ENCODE measurements at regions not wholly inside any gene's neighbourhood (a gene's known extent, or its start where the extent isn't known, plus 50 kb on each side); places are given as distances from the start of the nearest gene placed in this dataset.

- TF ChIP-seq EZH2phosphoT487 (IDR thresholded peaks at IDR 0.05): no peak
- TF ChIP-seq EZH2 (IDR thresholded peaks at IDR 0.05): no peak
- no peak for TF ChIP-seq CTCF (IDR thresholded peaks at IDR 0.05)
- H2AFZ ChIP-seq (replicated peaks): no peak overlapping the region
These were observed 77.5 kb upstream of the CXCL12 start for GRCh38 chr10:44462338-44462914.

GRCh38 chr10:44463511-44464121, 78.7 kb upstream of the CXCL12 start:
- H3K36me3 ChIP-seq: no peaks in the 10 kb centered on the region
- H3K4me1 ChIP-seq: peaks cover 5% of the 10 kb centered on the region
- H3F3A ChIP-seq (ENCODE audit: low read depth): no peaks in the 10 kb centered on the region
- H3K9me3 ChIP-seq (ENCODE audit: low read depth): no peaks in the 10 kb centered on the region
- peaks cover 8% of the 10 kb centered on the region for H3K4me1 Mint-ChIP-seq
- no peaks in the 10 kb centered on the region for H3K9me3 Mint-ChIP-seq
- no peak overlapping the region for H3K4me2 ChIP-seq
- no peak overlapping the region for H3K27ac ChIP-seq
- H3K27me3 Mint-ChIP-seq (ENCODE audit: insufficient read depth, low read depth): peaks cover 5% of the 10 kb centered on the region
- no peak overlapping the region for H3K4me3 Mint-ChIP-seq
- H4K20me1 ChIP-seq (ENCODE audit: low read depth): no peaks in the 10 kb centered on the region
- no peak overlapping the region for H3K27ac Mint-ChIP-seq
- no peaks in the 10 kb centered on the region for H3K79me2 ChIP-seq (ENCODE audit: low read depth)
- H3K9ac ChIP-seq: no peak overlapping the region
- no peak for TF ChIP-seq CTCF (IDR thresholded peaks at IDR 0.05)
- no peak for TF ChIP-seq EZH2phosphoT487 (IDR thresholded peaks at IDR 0.05)
- TF ChIP-seq EZH2 (IDR thresholded peaks at IDR 0.05): no peak
- H3K27me3 ChIP-seq: no peaks in the 10 kb centered on the region
- no peaks in the 10 kb centered on the region for H3K36me3 Mint-ChIP-seq
- DNase-seq (ENCODE audit: low spot score): no peak
- H2AFZ ChIP-seq (replicated peaks): no peak overlapping the region
- no peak overlapping the region for H3K4me3 ChIP-seq

More at GRCh38 chr10:44462338-44462914, 77.5 kb upstream of the CXCL12 start:
- Mint-ChIP-seq H3K4me1 (peaks cover 8% of the 10 kb centered on the region), H3K27ac (no peak overlapping the region), H3K4me3 (no peak overlapping the region), H3K27me3 (ENCODE audit: insufficient read depth, low read depth) (peaks cover 5% of the 10 kb centered on the region), H3K9me3 (no peaks in the 10 kb centered on the region), H3K36me3 (no peaks in the 10 kb centered on the region)
- no peaks in the 10 kb centered on the region for H3F3A ChIP-seq (ENCODE audit: low read depth)
- H3K27ac ChIP-seq: no peak overlapping the region
- no peaks in the 10 kb centered on the region for H4K20me1 ChIP-seq (ENCODE audit: low read depth)
- H3K79me2 ChIP-seq (ENCODE audit: low read depth): no peaks in the 10 kb centered on the region
- no peak overlapping the region for H3K9ac ChIP-seq
- no peaks in the 10 kb centered on the region for H3K36me3 ChIP-seq
- H3K4me3 ChIP-seq: no peak overlapping the region
- no peak overlapping the region for H3K4me2 ChIP-seq
- H3K4me1 ChIP-seq: peaks cover 5% of the 10 kb centered on the region
- DNase-seq (ENCODE audit: low spot score): no peak
- H3K9me3 ChIP-seq (ENCODE audit: low read depth): no peaks in the 10 kb centered on the region
- H3K27me3 ChIP-seq: no peaks in the 10 kb centered on the region

GRCh38 chr10:44464503-44464902, 79.6 kb upstream of the CXCL12 start:
- H3F3A ChIP-seq (ENCODE audit: low read depth): no peaks in the 10 kb centered on the region
- no peaks in the 10 kb centered on the region for H3K9me3 ChIP-seq (ENCODE audit: low read depth)
- Mint-ChIP-seq H3K9me3 (no peaks in the 10 kb centered on the region), H3K36me3 (no peaks in the 10 kb centered on the region), H3K27me3 (ENCODE audit: insufficient read depth, low read depth) (peaks cover 5% of the 10 kb centered on the region), H3K4me3 (no peak overlapping the region), H3K27ac (no peak overlapping the region), H3K4me1 (peaks cover 8% of the 10 kb centered on the region)
- H3K4me1 ChIP-seq: peaks cover 5% of the 10 kb centered on the region
- no peak overlapping the region for H3K4me3 ChIP-seq
- no peak overlapping the region for H3K9ac ChIP-seq
- no peaks in the 10 kb centered on the region for H3K79me2 ChIP-seq (ENCODE audit: low read depth)
- no peak overlapping the region for H3K4me2 ChIP-seq
- H3K27ac ChIP-seq: no peak overlapping the region
- no peaks in the 10 kb centered on the region for H3K36me3 ChIP-seq
- no peak overlapping the region for H2AFZ ChIP-seq (replicated peaks)
- H3K27me3 ChIP-seq: no peaks in the 10 kb centered on the region
- no peaks in the 10 kb centered on the region for H4K20me1 ChIP-seq (ENCODE audit: low read depth)
- TF ChIP-seq EZH2phosphoT487 (IDR thresholded peaks at IDR 0.05): no peak
- peak; percentile 25 for TF ChIP-seq CTCF (IDR thresholded peaks at IDR 0.05)
- TF ChIP-seq EZH2 (IDR thresholded peaks at IDR 0.05): no peak
- DNase-seq (ENCODE audit: low spot score): no peak
